SK-N-MC (cell line): ENCODE measurements at regions not wholly inside any gene's neighbourhood (a gene's known extent, or its start where the extent isn't known, plus 50 kb on each side); places are given as distances from the start of the nearest gene placed in this dataset.

ENCODE experiments used
- EZH2 ChIP-seq: fragments of 200-600 bp; sonication (generic); IDR thresholded peaks from one replicate; pipeline ENCODE4 v1.6.1; 2017; ENCODE audit warnings: antibody characterized with exemption
- POLR2AphosphoS5 ChIP-seq: IDR thresholded peaks from 2 replicates; pipeline ENCODE4 v1.6.1; 2012; ENCODE audit warnings: mild to moderate bottlenecking, low read depth, low read length, borderline replicate concordance

DNA sequence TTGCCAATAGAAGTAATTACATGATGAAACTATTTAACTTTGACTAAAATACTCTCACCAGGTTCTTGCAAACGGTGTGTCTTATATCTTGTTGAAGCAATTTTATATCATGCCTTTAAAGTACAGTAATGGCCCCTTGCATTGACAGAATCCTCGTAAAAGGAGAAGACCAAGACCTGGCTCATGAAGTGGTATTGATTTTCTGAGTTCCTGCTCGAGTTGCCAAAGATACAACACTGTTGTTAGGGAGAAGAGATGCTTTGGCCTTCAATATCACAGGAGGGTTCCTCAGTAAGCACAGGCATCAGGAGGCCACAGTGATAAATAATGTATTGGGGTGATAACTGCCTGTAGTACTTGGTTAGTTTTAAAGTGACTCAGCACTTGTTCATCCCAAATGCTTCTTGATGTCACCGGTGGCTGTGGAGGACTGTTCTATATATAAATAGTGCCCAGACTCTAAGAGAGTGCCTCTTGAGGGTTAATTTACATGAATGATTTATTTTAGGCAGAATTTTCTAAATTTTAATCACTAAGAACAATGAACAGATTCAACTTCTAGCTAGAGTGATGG lies 571.7 kb upstream of the FANCL start:
- TF ChIP-seq EZH2 = no peak
- no peak for TF ChIP-seq POLR2AphosphoS5
